Adrenal gland (tissue), 5 donors: ENCODE measurements at regions not wholly inside any gene's neighbourhood (a gene's known extent, or its start where the extent isn't known, plus 50 kb on each side); places are given as distances from the start of the nearest gene placed in this dataset.
"Not testable (repeated sequence)": the region's sequence is repeated elsewhere in the genome, so short reads cannot be mapped to it uniquely, and the experiment has no call there.

Experiments used
- CTCF ChIP-seq, 6 experiments: fragments of 450-650 bp in 4 of 6; fragments of 200-600 bp in 2 of 6; sonication (generic) in 1 of 6; IDR thresholded peaks; 1 replicate in 5 of 6; 2 replicates in 1 of 6; pipeline versions ENCODE4 v1.5.1 to v1.8.0; 2016 to 2021; ENCODE audit warnings: antibody characterized with exemption in 6 of 6, mild to moderate bottlenecking in 2 of 6, moderate library complexity in 1 of 6
- POLR2A ChIP-seq, 2 donors: fragments of 450-650 bp; IDR thresholded peaks; one replicate each; pipeline ENCODE4 v1.6.1; 2017; ENCODE audit warnings: antibody characterized with exemption in 2 of 2, mild to moderate bottlenecking in 2 of 2, moderate library complexity in 1 of 2
- donor health status: DM: no; HTN: no; CAD: no.

- not testable (repeated sequence) for TF ChIP-seq CTCF, POLR2A (IDR thresholded peaks at IDR 0.05)
These were observed 233.2 kb upstream of the VKORC1L1 start for GRCh38 chr7:65639717-65640116.
